GM12875 (cell line): ENCODE measurements at regions not wholly inside any gene's neighbourhood (a gene's known extent, or its start where the extent isn't known, plus 50 kb on each side); places are given as distances from the start of the nearest gene placed in this dataset.

Source experiments
- H3K4me3 ChIP-seq: one replicate; pipeline ENCODE4 v1.5.1; 2011; ENCODE audit warnings: low read depth, low read length, control low read depth
- CTCF ChIP-seq: IDR thresholded peaks from 2 replicates; pipeline ENCODE4 v1.5.1; 2011; ENCODE audit warnings: low read depth, mild to moderate bottlenecking, control low read depth, inconsistent platforms, low read length, moderate library complexity, borderline replicate concordance; ENCODE audit not compliant: insufficient read depth

- no peak for TF ChIP-seq CTCF
- no peak overlapping the region for H3K4me3 ChIP-seq
Observed at GRCh38 chr13:104286566-104287290, 1220.5 kb upstream of the SLC10A2 start.

GRCh38 chr13:104281910-104282309 lies 1215.7 kb upstream of the SLC10A2 start:
- TF ChIP-seq CTCF, result no peak
- H3K4me3 ChIP-seq, result no peak overlapping the region

- no peak overlapping the region for H3K4me3 ChIP-seq
- TF ChIP-seq CTCF, result no peak
Observed at GRCh38 chr13:104270731-104271130, 1204.5 kb upstream of the SLC10A2 start.

GRCh38 chr13:104267206-104267811 lies 1201.1 kb upstream of the SLC10A2 start:
- TF ChIP-seq CTCF, result no peak
- no peak overlapping the region for H3K4me3 ChIP-seq

GRCh38 chr13:104256701-104257100 lies 1190.5 kb upstream of the SLC10A2 start:
- TF ChIP-seq CTCF, result no peak

GRCh38 chr13:104253063-104253680 lies 1187.0 kb upstream of the SLC10A2 start:
- no peak overlapping the region for H3K4me3 ChIP-seq
- no peak for TF ChIP-seq CTCF

More at GRCh38 chr13:104256701-104257100, 1190.5 kb upstream of the SLC10A2 start:
- no peak overlapping the region for H3K4me3 ChIP-seq

GRCh38 chr13:104251931-104252330 lies 1185.7 kb upstream of the SLC10A2 start:
- H3K4me3 ChIP-seq, result no peak overlapping the region
- TF ChIP-seq CTCF, result no peak
